Lung (tissue), 11 donors: ENCODE measurements at regions not wholly inside any gene's neighbourhood (a gene's known extent, or its start where the extent isn't known, plus 50 kb on each side); places are given as distances from the start of the nearest gene placed in this dataset.

Experiments
- ATAC-seq: fragments of 200-7000 bp; cut with Tn5 transposase; one replicate; pipeline ENCODE4 v1.9.1; 2020; ENCODE audit warnings: moderate number of reproducible peaks; ENCODE audit not compliant: insufficient read depth, low FRiP score
- DNase-seq, 3 donors: peaks; one replicate each; pipeline ENCODE4 v3.0.0-alpha.2; 2013 to 2017
- H3K27ac ChIP-seq, 2 donors: one replicate each; pipeline ENCODE4 v1.5.1; 2013; ENCODE audit warnings: mild to moderate bottlenecking in 2 of 2, moderate library complexity in 2 of 2, control low read depth in 1 of 2, inconsistent platforms in 1 of 2, low read depth in 1 of 2, low read length in 1 of 2
- H3K27me3 ChIP-seq, 3 donors: one replicate each; pipeline ENCODE4 v1.5.1; 2013; ENCODE audit warnings: low read length in 2 of 3; ENCODE audit not compliant: control insufficient read depth in 3 of 3, insufficient read depth in 3 of 3
- H3K36me3 ChIP-seq, 4 donors: one replicate each; pipeline ENCODE4 v1.5.1; 2013; ENCODE audit warnings: low read length in 4 of 4, mild to moderate bottlenecking in 1 of 4, moderate library complexity in 1 of 4; ENCODE audit not compliant: control insufficient read depth in 4 of 4, insufficient read depth in 4 of 4
- H3K4me1 ChIP-seq, 5 donors: one replicate each; pipeline ENCODE4 v1.5.1; 2013; ENCODE audit warnings: low read length in 5 of 5, mild to moderate bottlenecking in 2 of 5, moderate library complexity in 1 of 5; ENCODE audit not compliant: control insufficient read depth in 5 of 5, insufficient read depth in 5 of 5
- H3K4me3 ChIP-seq: one replicate; pipeline ENCODE4 v1.5.1; 2013; ENCODE audit warnings: mild to moderate bottlenecking, control low read depth, moderate library complexity
- H3K9ac ChIP-seq, 2 donors: one replicate each; pipeline ENCODE4 v1.5.1; 2013; ENCODE audit warnings: low read length in 2 of 2, control low read depth in 1 of 2; ENCODE audit not compliant: insufficient read depth in 1 of 2
- H3K9me3 ChIP-seq, 4 donors: one replicate each; pipeline ENCODE4 v1.5.1; 2013; ENCODE audit warnings: low read length in 3 of 4, mild to moderate bottlenecking in 1 of 4, moderate library complexity in 1 of 4; ENCODE audit not compliant: control insufficient read depth in 4 of 4, insufficient read depth in 3 of 4
- CTCF ChIP-seq: IDR thresholded peaks from 2 replicates; pipeline ENCODE4 v1.5.1; 2012; ENCODE audit warnings: mild to moderate bottlenecking; ENCODE audit errors: control extremely low read depth, extremely low read depth
- WGBS, 2 donors: extraction: QIAGEN DNeasy Blood & Tissue Kit; methylation state at CpG; one replicate each; pipeline ENCODE4 v1.1.7; 2013; 5-methylcytosine and 5-hydroxymethylcytosine counted together
- donor health status: control.
- donor health status: control.
- donor health status: Bipolar disorder and iron deficiency.
- donor health status: healthy.
- donor health status: DM: yes; HTN: yes; CAD: no.

GRCh38 chr2:180516232-180516631, 464.2 kb upstream of the UBE2E3 start:
- H3K36me3 ChIP-seq = no peaks in the 10 kb centered on the region
- no peaks in the 10 kb centered on the region for H3K4me1 ChIP-seq
- no peak overlapping the region for H3K27ac ChIP-seq
- H3K9ac ChIP-seq = no peak overlapping the region
- TF ChIP-seq CTCF = no peak
- 74 to 89% methylated on average over 2 of the region's 2 CpGs for WGBS, 2 donors
- H3K4me3 ChIP-seq = no peak overlapping the region
- DNase-seq = no peak
- no peaks in the 10 kb centered on the region for H3K27me3 ChIP-seq
- H3K9me3 ChIP-seq = no peaks in the 10 kb centered on the region
- no peak for ATAC-seq

GRCh38 chr2:180513389-180513788, 467.0 kb upstream of the UBE2E3 start:
- Histone ChIP-seq H3K36me3 (no peaks in the 10 kb centered on the region), H3K9ac (no peak overlapping the region), H3K27me3 (no peaks in the 10 kb centered on the region), H3K9me3 (no peaks in the 10 kb centered on the region), H3K4me3 (no peak overlapping the region), H3K4me1 (no peaks in the 10 kb centered on the region), H3K27ac (no peak overlapping the region)
- 67 to 84% methylated on average over 1 of the region's 1 CpG for WGBS, 2 donors
- DNase-seq = no peak
- no peak for TF ChIP-seq CTCF
- no peak for ATAC-seq

- WGBS, 2 donors = 66 to 90% methylated on average over 2 of the region's 2 CpGs
- no peak for TF ChIP-seq CTCF
- Histone ChIP-seq H3K27ac (no peak overlapping the region), H3K36me3 (no peaks in the 10 kb centered on the region), H3K4me3 (no peak overlapping the region), H3K27me3 (no peaks in the 10 kb centered on the region), H3K9ac (no peak overlapping the region), H3K9me3 (no peaks in the 10 kb centered on the region), H3K4me1 (no peaks in the 10 kb centered on the region)
- ATAC-seq (no peak), DNase-seq (no peak)
Measured at GRCh38 chr2:180508458-180508857, 471.9 kb upstream of the UBE2E3 start.

GRCh38 chr2:180507028-180507427, 473.4 kb upstream of the UBE2E3 start:
- no peak for DNase-seq
- Histone ChIP-seq H3K27ac (no peak overlapping the region), H3K36me3 (no peaks in the 10 kb centered on the region), H3K4me1 (no peaks in the 10 kb centered on the region), H3K27me3 (no peaks in the 10 kb centered on the region), H3K9ac (no peak overlapping the region), H3K4me3 (no peak overlapping the region), H3K9me3 (no peaks in the 10 kb centered on the region)
- no peak for TF ChIP-seq CTCF
- WGBS, 2 donors = 61 to 87% methylated on average over 2 of the region's 2 CpGs
- no peak for ATAC-seq
